ENCODE measurements at regions not wholly inside any gene's neighbourhood (a gene's known extent, or its start where the extent isn't known, plus 50 kb on each side); places are given as distances from the start of the nearest gene placed in this dataset.

GRCh38 chr1:189150624-189151023 lies 1327.0 kb downstream of the BRINP3 start:
- TF ChIP-seq CTCF (IDR thresholded peaks at IDR 0.05; ENCODE audit: borderline replicate concordance, extremely low read depth, low read length, poor library complexity, severe bottlenecking), result no peak
- no peak for TF ChIP-seq EZH2 (IDR thresholded peaks at IDR 0.05; ENCODE audit: borderline replicate concordance, low read depth, low read length, severe bottlenecking)
